GM19043 (cell line): ENCODE measurements at regions not wholly inside any gene's neighbourhood (a gene's known extent, or its start where the extent isn't known, plus 50 kb on each side); places are given as distances from the start of the nearest gene placed in this dataset.
"Not testable (repeated sequence)": the region's sequence is repeated elsewhere in the genome, so short reads cannot be mapped to it uniquely, and the experiment has no call there.

Experiments
- ATAC-seq: cut with Tn5 transposase; IDR thresholded peaks from one replicate; pipeline ENCODE4 v1.9.1; 2021; ENCODE audit warnings: low read depth; ENCODE audit not compliant: unreplicated experiment

GRCh38 chr4:179130122-179130714 lies 1688.0 kb upstream of the AGA start:
- no peak for ATAC-seq

GRCh38 chr4:179145746-179146525 lies 1703.7 kb upstream of the AGA start:
- ATAC-seq, result no peak

- ATAC-seq, result no peak
Observed at GRCh38 chr4:179151770-179152169, 1709.5 kb upstream of the AGA start.

GRCh38 chr4:179163147-179163546 lies 1720.9 kb upstream of the AGA start:
- ATAC-seq, result no peak

GRCh38 chr4:179164267-179164999 lies 1722.2 kb upstream of the AGA start:
- ATAC-seq, result no peak

GRCh38 chr4:179165000-179165738 lies 1722.9 kb upstream of the AGA start:
- ATAC-seq, result no peak

GRCh38 chr4:179165862-179166261 lies 1723.6 kb upstream of the AGA start:
- ATAC-seq, result no peak

GRCh38 chr4:179170308-179170707 lies 1728.1 kb upstream of the AGA start:
- not testable (repeated sequence) for ATAC-seq

- no peak for ATAC-seq
Observed at GRCh38 chr4:179182741-179183140, 1740.5 kb upstream of the AGA start.

- no peak for ATAC-seq
Observed at GRCh38 chr4:179195887-179196286, 1753.7 kb upstream of the AGA start.

GRCh38 chr4:179196511-179196910 lies 1754.3 kb upstream of the AGA start:
- ATAC-seq, result no peak

- no peak for ATAC-seq
Observed at GRCh38 chr4:179200681-179201080, 1758.4 kb upstream of the AGA start.

GRCh38 chr4:179225594-179225993 lies 1783.4 kb upstream of the AGA start:
- ATAC-seq, result no peak

GRCh38 chr4:179248821-179249220 lies 1806.6 kb upstream of the AGA start:
- ATAC-seq, result no peak

- no peak for ATAC-seq
Observed at GRCh38 chr4:179268791-179269190, 1826.6 kb upstream of the AGA start.

- ATAC-seq, result no peak
Observed at GRCh38 chr4:179272282-179272681, 1830.0 kb upstream of the AGA start.

GRCh38 chr4:179278647-179279046 lies 1836.4 kb upstream of the AGA start:
- ATAC-seq, result no peak

GRCh38 chr4:179285696-179286095 lies 1843.5 kb upstream of the AGA start:
- no peak for ATAC-seq

- no peak for ATAC-seq
Observed at GRCh38 chr4:179291657-179292056, 1849.4 kb upstream of the AGA start.

GRCh38 chr4:179292468-179292867 lies 1850.2 kb upstream of the AGA start:
- ATAC-seq, result no peak
